ENCODE measurements at regions not wholly inside any gene's neighbourhood (a gene's known extent, or its start where the extent isn't known, plus 50 kb on each side); places are given as distances from the start of the nearest gene placed in this dataset.

- Histone ChIP-seq H3K79me2 (replicated peaks; ENCODE audit: insufficient read depth, low read length) (no peaks in the 10 kb centered on the region), H4K20me1 (ENCODE audit: insufficient read depth) (no peaks in the 10 kb centered on the region), H3K4me2 (ENCODE audit: low read length) (no peak overlapping the region), H3K9me3 (ENCODE audit: low read length) (no peaks in the 10 kb centered on the region), H3K36me3 (ENCODE audit: insufficient read depth, low read length) (no peaks in the 10 kb centered on the region), H3K9me2 (ENCODE audit: insufficient read depth, low read length) (no peaks in the 10 kb centered on the region), H3K27ac (ENCODE audit: low read length) (no peak overlapping the region), H3K9ac (ENCODE audit: low read length) (no peak overlapping the region), H3F3A (ENCODE audit: insufficient read depth, low read length, poor library complexity, severe bottlenecking) (no peaks in the 10 kb centered on the region), H2AFZ (ENCODE audit: low read depth, low read length) (no peak overlapping the region), H3K27me3 (ENCODE audit: insufficient read depth, low read depth, low read length) (no peaks in the 10 kb centered on the region), H3K4me3 (ENCODE audit: low read length) (no peak overlapping the region)
- TF ChIP-seq MXI1 (conservative IDR thresholded peaks at IDR 0.05; ENCODE audit: poor library complexity, severe bottlenecking) (no peak), EZH2 (IDR thresholded peaks at IDR 0.05; ENCODE audit: borderline replicate concordance, insufficient read depth, low read length, poor library complexity, severe bottlenecking) (no peak), TAF1 (IDR thresholded peaks at IDR 0.05; ENCODE audit: low read depth) (no peak)
These were observed 381.1 kb downstream of the RASEF start for GRCh38 chr9:82681809-82682208.

GRCh38 chr9:82682431-82682830, 380.5 kb downstream of the RASEF start:
- H3F3A ChIP-seq (ENCODE audit: insufficient read depth, low read length, poor library complexity, severe bottlenecking), result no peaks in the 10 kb centered on the region
- no peaks in the 10 kb centered on the region for H3K79me2 ChIP-seq (replicated peaks; ENCODE audit: insufficient read depth, low read length)

More at GRCh38 chr9:82682431-82682830, 380.5 kb downstream of the RASEF start:
- no peaks in the 10 kb centered on the region for H3K9me3 ChIP-seq (ENCODE audit: low read length)
- H3K27me3 ChIP-seq (ENCODE audit: insufficient read depth, low read depth, low read length), result no peaks in the 10 kb centered on the region
- H3K4me3 ChIP-seq (ENCODE audit: low read length), result no peak overlapping the region
- no peaks in the 10 kb centered on the region for H3K9me2 ChIP-seq (ENCODE audit: insufficient read depth, low read length)
- no peak overlapping the region for H2AFZ ChIP-seq (ENCODE audit: low read depth, low read length)
- H3K9ac ChIP-seq (ENCODE audit: low read length), result no peak overlapping the region
- H4K20me1 ChIP-seq (ENCODE audit: insufficient read depth), result no peaks in the 10 kb centered on the region
- H3K27ac ChIP-seq (ENCODE audit: low read length), result no peak overlapping the region
- no peak overlapping the region for H3K4me2 ChIP-seq (ENCODE audit: low read length)
- H3K36me3 ChIP-seq (ENCODE audit: insufficient read depth, low read length), result no peaks in the 10 kb centered on the region
- TF ChIP-seq CTCF (IDR thresholded peaks at IDR 0.05; ENCODE audit: poor library complexity, severe bottlenecking) (no peak), TAF1 (IDR thresholded peaks at IDR 0.05; ENCODE audit: low read depth) (no peak), RAD21 (conservative IDR thresholded peaks at IDR 0.05) (no peak), MXI1 (conservative IDR thresholded peaks at IDR 0.05; ENCODE audit: poor library complexity, severe bottlenecking) (no peak), EZH2 (IDR thresholded peaks at IDR 0.05; ENCODE audit: borderline replicate concordance, insufficient read depth, low read length, poor library complexity, severe bottlenecking) (no peak), SMC3 (conservative IDR thresholded peaks at IDR 0.05; ENCODE audit: poor library complexity) (no peak), POLR2AphosphoS5 (IDR thresholded peaks at IDR 0.05) (no peak), REST (IDR thresholded peaks at IDR 0.05; ENCODE audit: borderline replicate concordance) (no peak), EP300 (conservative IDR thresholded peaks at IDR 0.05; ENCODE audit: poor library complexity, severe bottlenecking) (no peak)
